ENCODE measurements at regions not wholly inside any gene's neighbourhood (a gene's known extent, or its start where the extent isn't known, plus 50 kb on each side); places are given as distances from the start of the nearest gene placed in this dataset.
"Not testable (repeated sequence)": the region's sequence is repeated elsewhere in the genome, so short reads cannot be mapped to it uniquely, and the experiment has no call there.

- no peak for DNase-seq (ENCODE audit: low spot score)
- H3K27ac Mint-ChIP-seq: no peak overlapping the region
- no peaks in the 10 kb centered on the region for H3K4me1 Mint-ChIP-seq (ENCODE audit: low read depth)
- H3K9me3 Mint-ChIP-seq: no peaks in the 10 kb centered on the region
- H3K36me3 Mint-ChIP-seq (ENCODE audit: low read depth): no peaks in the 10 kb centered on the region
- no peak overlapping the region for H3K4me3 Mint-ChIP-seq
- H3K27me3 Mint-ChIP-seq (ENCODE audit: low read depth): peaks cover 3% of the 10 kb centered on the region
Observed at GRCh38 chr17:34758718-34759117, 179.3 kb downstream of the TMEM132E start.

- no peaks in the 10 kb centered on the region for H3K9me3 Mint-ChIP-seq
- DNase-seq (ENCODE audit: low spot score): no peak
- no peak overlapping the region for H3K4me3 Mint-ChIP-seq
- H3K27ac Mint-ChIP-seq: no peak overlapping the region
- H3K4me1 Mint-ChIP-seq (ENCODE audit: low read depth): no peaks in the 10 kb centered on the region
- H3K36me3 Mint-ChIP-seq (ENCODE audit: low read depth): no peaks in the 10 kb centered on the region
- peaks cover 2% of the 10 kb centered on the region for H3K27me3 Mint-ChIP-seq (ENCODE audit: low read depth)
Observed at GRCh38 chr17:34758316-34758715, 178.9 kb downstream of the TMEM132E start.

GRCh38 chr17:34757611-34758010, 178.2 kb downstream of the TMEM132E start:
- Mint-ChIP-seq H3K9me3 (no peaks in the 10 kb centered on the region), H3K27me3 (ENCODE audit: low read depth) (peaks cover 1% of the 10 kb centered on the region), H3K27ac (no peak overlapping the region), H3K4me1 (ENCODE audit: low read depth) (no peaks in the 10 kb centered on the region), H3K4me3 (no peak overlapping the region), H3K36me3 (ENCODE audit: low read depth) (no peaks in the 10 kb centered on the region)
- DNase-seq (ENCODE audit: low spot score): no peak

- no peak overlapping the region for H3K27ac Mint-ChIP-seq
- H3K36me3 Mint-ChIP-seq (ENCODE audit: low read depth): no peaks in the 10 kb centered on the region
- H3K27me3 Mint-ChIP-seq (ENCODE audit: low read depth): peaks cover 3% of the 10 kb centered on the region
- no peak for DNase-seq (ENCODE audit: low spot score)
- H3K9me3 Mint-ChIP-seq: no peaks in the 10 kb centered on the region
- no peak overlapping the region for H3K4me3 Mint-ChIP-seq
- no peaks in the 10 kb centered on the region for H3K4me1 Mint-ChIP-seq (ENCODE audit: low read depth)
Observed at GRCh38 chr17:34757106-34757505, 177.7 kb downstream of the TMEM132E start.

- Mint-ChIP-seq H3K27ac (no peak overlapping the region), H3K9me3 (no peaks in the 10 kb centered on the region), H3K4me1 (ENCODE audit: low read depth) (no peaks in the 10 kb centered on the region), H3K27me3 (ENCODE audit: low read depth) (peaks cover 3% of the 10 kb centered on the region), H3K36me3 (ENCODE audit: low read depth) (no peaks in the 10 kb centered on the region), H3K4me3 (no peak overlapping the region)
- DNase-seq (ENCODE audit: low spot score): no peak
Observed at GRCh38 chr17:34756637-34757021, 177.2 kb downstream of the TMEM132E start.

GRCh38 chr17:34755981-34756636, 176.7 kb downstream of the TMEM132E start:
- Mint-ChIP-seq H3K36me3 (ENCODE audit: low read depth) (no peaks in the 10 kb centered on the region), H3K27ac (no peak overlapping the region), H3K4me3 (no peak overlapping the region), H3K9me3 (no peaks in the 10 kb centered on the region), H3K27me3 (ENCODE audit: low read depth) (peaks cover 3% of the 10 kb centered on the region), H3K4me1 (ENCODE audit: low read depth) (no peaks in the 10 kb centered on the region)
- no peak for DNase-seq (ENCODE audit: low spot score)

GRCh38 chr17:34755371-34755770, 176.0 kb downstream of the TMEM132E start:
- H3K9me3 Mint-ChIP-seq: no peaks in the 10 kb centered on the region
- H3K27ac Mint-ChIP-seq: no peak overlapping the region
- H3K4me1 Mint-ChIP-seq (ENCODE audit: low read depth): no peaks in the 10 kb centered on the region
- H3K27me3 Mint-ChIP-seq (ENCODE audit: low read depth): peaks cover 3% of the 10 kb centered on the region
- H3K4me3 Mint-ChIP-seq: no peak overlapping the region
- no peak for DNase-seq (ENCODE audit: low spot score)
- no peaks in the 10 kb centered on the region for H3K36me3 Mint-ChIP-seq (ENCODE audit: low read depth)

GRCh38 chr17:34750004-34750403, 170.6 kb downstream of the TMEM132E start:
- no peaks in the 10 kb centered on the region for H3K4me1 Mint-ChIP-seq (ENCODE audit: low read depth)
- H3K36me3 Mint-ChIP-seq (ENCODE audit: low read depth): no peaks in the 10 kb centered on the region
- no peaks in the 10 kb centered on the region for H3K9me3 Mint-ChIP-seq
- no peak overlapping the region for H3K4me3 Mint-ChIP-seq
- DNase-seq (ENCODE audit: low spot score): no peak
- H3K27ac Mint-ChIP-seq: no peak overlapping the region
- H3K27me3 Mint-ChIP-seq (ENCODE audit: low read depth): peaks cover 14% of the 10 kb centered on the region

GRCh38 chr17:34741967-34742366, 162.6 kb downstream of the TMEM132E start:
- Mint-ChIP-seq H3K4me3 (no peak overlapping the region), H3K27ac (no peak overlapping the region), H3K9me3 (no peaks in the 10 kb centered on the region), H3K36me3 (ENCODE audit: low read depth) (no peaks in the 10 kb centered on the region), H3K4me1 (ENCODE audit: low read depth) (no peaks in the 10 kb centered on the region), H3K27me3 (ENCODE audit: low read depth) (peaks cover 11% of the 10 kb centered on the region)
- no peak for DNase-seq (ENCODE audit: low spot score)

GRCh38 chr17:34740565-34741520, 161.5 kb downstream of the TMEM132E start:
- peaks cover 8% of the 10 kb centered on the region for H3K27me3 Mint-ChIP-seq (ENCODE audit: low read depth)
- DNase-seq (ENCODE audit: low spot score): no peak
- no peak overlapping the region for H3K4me3 Mint-ChIP-seq
- H3K36me3 Mint-ChIP-seq (ENCODE audit: low read depth): no peaks in the 10 kb centered on the region
- H3K9me3 Mint-ChIP-seq: no peaks in the 10 kb centered on the region
- H3K4me1 Mint-ChIP-seq (ENCODE audit: low read depth): no peaks in the 10 kb centered on the region
- no peak overlapping the region for H3K27ac Mint-ChIP-seq

- Mint-ChIP-seq H3K4me3 (no peak overlapping the region), H3K27me3 (ENCODE audit: low read depth) (peaks cover 8% of the 10 kb centered on the region), H3K36me3 (ENCODE audit: low read depth) (no peaks in the 10 kb centered on the region), H3K9me3 (no peaks in the 10 kb centered on the region), H3K27ac (no peak overlapping the region), H3K4me1 (ENCODE audit: low read depth) (no peaks in the 10 kb centered on the region)
- DNase-seq (ENCODE audit: low spot score): no peak
Observed at GRCh38 chr17:34739386-34739785, 160.0 kb downstream of the TMEM132E start.

- H3K4me1 Mint-ChIP-seq (ENCODE audit: low read depth); DNase-seq (ENCODE audit: low spot score); H3K27me3 Mint-ChIP-seq (ENCODE audit: low read depth); H3K27ac Mint-ChIP-seq; H3K9me3 Mint-ChIP-seq; H3K4me3 Mint-ChIP-seq; H3K36me3 Mint-ChIP-seq (ENCODE audit: low read depth): not testable (repeated sequence)
Observed at GRCh38 chr17:34737673-34738072, 158.3 kb downstream of the TMEM132E start.

GRCh38 chr17:34736611-34737010, 157.2 kb downstream of the TMEM132E start:
- Mint-ChIP-seq H3K27me3 (ENCODE audit: low read depth) (peaks cover 4% of the 10 kb centered on the region), H3K4me1 (ENCODE audit: low read depth) (no peaks in the 10 kb centered on the region), H3K4me3 (no peak overlapping the region), H3K36me3 (ENCODE audit: low read depth) (no peaks in the 10 kb centered on the region), H3K9me3 (no peaks in the 10 kb centered on the region), H3K27ac (no peak overlapping the region)
- no peak for DNase-seq (ENCODE audit: low spot score)

- no peaks in the 10 kb centered on the region for H3K36me3 Mint-ChIP-seq (ENCODE audit: low read depth)
- H3K4me1 Mint-ChIP-seq (ENCODE audit: low read depth): no peaks in the 10 kb centered on the region
- H3K9me3 Mint-ChIP-seq: no peaks in the 10 kb centered on the region
- DNase-seq (ENCODE audit: low spot score): no peak
- peaks cover 3% of the 10 kb centered on the region for H3K27me3 Mint-ChIP-seq (ENCODE audit: low read depth)
- no peak overlapping the region for H3K4me3 Mint-ChIP-seq
- no peak overlapping the region for H3K27ac Mint-ChIP-seq
Observed at GRCh38 chr17:34733333-34733732, 154.0 kb downstream of the TMEM132E start.

Data from T-helper 2 cell treated with Interferon-gamma antibody and Interleukin-4, amounts not matched to agents 5 μg/mL and 100 μg/mL, for 36 hours (primary cell).